Naive thymus-derived CD4-positive, alpha-beta T cell (primary cell): ENCODE measurements at regions not wholly inside any gene's neighbourhood (a gene's known extent, or its start where the extent isn't known, plus 50 kb on each side); places are given as distances from the start of the nearest gene placed in this dataset.
A peak's percentile ranks its signal among the peaks of the same experiment; 100 is the strongest.

ENCODE experiments used
- ATAC-seq: fragments of 150-1000 bp; cut with Tn5 transposase; 2 replicates; pipeline ENCODE4 v1.10.0; 2021; ENCODE audit warnings: mild to moderate bottlenecking, moderate library complexity
- CTCF ChIA-PET: fragments of 350-600 bp; sonication (Branson Sonifier 250); formaldehyde crosslinking; loops from one replicate; lab custom pipeline; 2021; ENCODE audit warnings: antibody characterized with exemption; lab: Charles Lee
- POLR2A ChIA-PET: fragments of 350-600 bp; sonication (Branson Sonifier 250); formaldehyde crosslinking; loops from one replicate; lab custom pipeline; 2021; ENCODE audit warnings: antibody characterized with exemption, inconsistent platforms; lab: Charles Lee
- DNase-seq, 9 donors: peaks; one replicate each; pipeline versions ENCODE4 v3.0.0 to v3.0.0-alpha.2; 2020 to 2022; ENCODE audit warnings: mixed read lengths in 1 of 9
- H3K27ac ChIP-seq: one replicate; pipeline ENCODE4 v1.7.0; 2013; ENCODE audit warnings: mild to moderate bottlenecking, low read depth, low read length, moderate library complexity
- H3K27me3 ChIP-seq, 2 donors: one replicate each; pipeline ENCODE4 v1.7.0; 2013; ENCODE audit warnings: low read length in 2 of 2, mild to moderate bottlenecking in 2 of 2, moderate library complexity in 2 of 2; ENCODE audit not compliant: control insufficient read depth in 2 of 2, insufficient read depth in 2 of 2
- H3K36me3 ChIP-seq, 3 experiments: 1 replicate in 2 of 3; 2 replicates in 1 of 3; pipeline ENCODE4 v1.7.0; 2013; ENCODE audit warnings: low read length in 3 of 3, mild to moderate bottlenecking in 3 of 3, moderate library complexity in 1 of 3; ENCODE audit not compliant: insufficient read depth in 3 of 3, control insufficient read depth in 2 of 3
- H3K4me1 ChIP-seq, 2 donors: one replicate each; pipeline ENCODE4 v1.7.0; 2013; ENCODE audit warnings: low read length in 2 of 2, mild to moderate bottlenecking in 2 of 2, moderate library complexity in 1 of 2; ENCODE audit not compliant: control insufficient read depth in 2 of 2, insufficient read depth in 2 of 2
- H3K4me3 ChIP-seq: 2 replicates; pipeline ENCODE4 v1.7.0; 2013; ENCODE audit warnings: mild to moderate bottlenecking, low read length
- H3K9me3 ChIP-seq, 3 experiments: 1 replicate in 2 of 3; 2 replicates in 1 of 3; pipeline ENCODE4 v1.7.0; 2013; ENCODE audit warnings: low read length in 3 of 3; ENCODE audit not compliant: control insufficient read depth in 2 of 3
- H3K27ac Mint-ChIP-seq, 9 donors: one replicate each; pipeline ENCODE4 v1.8.0; 2020 to 2022; ENCODE audit warnings: mixed read lengths in 9 of 9, mild to moderate bottlenecking in 8 of 9, moderate library complexity in 5 of 9, inconsistent platforms in 2 of 9
- H3K27me3 Mint-ChIP-seq, 5 donors: one replicate each; pipeline ENCODE4 v1.8.0; 2021 to 2022; ENCODE audit warnings: mixed read lengths in 5 of 5, mild to moderate bottlenecking in 1 of 5
- H3K36me3 Mint-ChIP-seq, 5 donors: one replicate each; pipeline ENCODE4 v1.8.0; 2020 to 2022; ENCODE audit warnings: mixed read lengths in 5 of 5, mild to moderate bottlenecking in 3 of 5, inconsistent platforms in 1 of 5
- H3K4me1 Mint-ChIP-seq, 7 donors: one replicate each; pipeline ENCODE4 v1.8.0; 2020 to 2022; ENCODE audit warnings: mixed read lengths in 7 of 7, mild to moderate bottlenecking in 3 of 7, inconsistent platforms in 1 of 7
- H3K4me3 Mint-ChIP-seq, 10 donors: one replicate each; pipeline ENCODE4 v1.8.0; 2020 to 2022; ENCODE audit warnings: mild to moderate bottlenecking in 10 of 10, mixed read lengths in 10 of 10, moderate library complexity in 6 of 10, inconsistent platforms in 2 of 10
- H3K9me3 Mint-ChIP-seq, 11 donors: one replicate each; pipeline ENCODE4 v1.8.0; 2020 to 2022; ENCODE audit warnings: mixed read lengths in 11 of 11, mild to moderate bottlenecking in 4 of 11, inconsistent platforms in 1 of 11, moderate library complexity in 1 of 11
- intact Hi-C, 2 donors: fragments of 100-400 bp; cut with micrococcal nuclease; formaldehyde crosslinking; loops; one replicate each; pipeline ENCODE4 v1.15.1; 2023

- POLR2A ChIA-PET: no interaction called here
- CTCF ChIA-PET: no interaction called here
- Mint-ChIP-seq H3K27ac (no peak overlapping the region), H3K36me3 (no peaks in the 10 kb centered on the region), H3K9me3 (no peaks in the 10 kb centered on the region), H3K4me1 (no peaks in the 10 kb centered on the region), H3K27me3 (no peaks in the 10 kb centered on the region), H3K4me3 (no peak overlapping the region)
- Histone ChIP-seq H3K27me3 (no peaks in the 10 kb centered on the region), H3K9me3 (no peaks in the 10 kb centered on the region), H3K4me1 (no peaks in the 10 kb centered on the region), H3K4me3 (no peak overlapping the region), H3K36me3 (no peaks in the 10 kb centered on the region), H3K27ac (no peak overlapping the region)
- DNase-seq (no peak), ATAC-seq (no peak)
- intact Hi-C loops: loop anchor here in 1 of 2 donors (10.0 kb wide), 1 partner anchor 183 kb away; no protein-coding TSS in a partner anchor
Observed at GRCh38 chr20:24732076-24732475, 217.0 kb upstream of the CST7 start.

- Mint-ChIP-seq H3K27ac (peak overlapping the region in 1 of 9 donors; percentile 51), H3K4me3 (no peak overlapping the region), H3K36me3 (no peaks in the 10 kb centered on the region), H3K9me3 (no peaks in the 10 kb centered on the region), H3K4me1 (no peaks in the 10 kb centered on the region), H3K27me3 (no peaks in the 10 kb centered on the region)
- H3K27me3 ChIP-seq: no peaks in the 10 kb centered on the region
- H3K4me3 ChIP-seq: no peak overlapping the region
- DNase-seq (no peak), ATAC-seq (no peak)
- no peaks in the 10 kb centered on the region for H3K36me3 ChIP-seq
- intact Hi-C loops: loop anchor here in 1 of 2 donors (10.0 kb wide), 1 partner anchor 182 kb away; no protein-coding TSS in a partner anchor
- no peaks in the 10 kb centered on the region for H3K9me3 ChIP-seq
- ChIA-PET CTCF (no interaction called here), POLR2A (no interaction called here)
- no peak overlapping the region for H3K27ac ChIP-seq
- H3K4me1 ChIP-seq: no peaks in the 10 kb centered on the region
Observed at GRCh38 chr20:24732599-24732998, 216.5 kb upstream of the CST7 start.

DNA sequence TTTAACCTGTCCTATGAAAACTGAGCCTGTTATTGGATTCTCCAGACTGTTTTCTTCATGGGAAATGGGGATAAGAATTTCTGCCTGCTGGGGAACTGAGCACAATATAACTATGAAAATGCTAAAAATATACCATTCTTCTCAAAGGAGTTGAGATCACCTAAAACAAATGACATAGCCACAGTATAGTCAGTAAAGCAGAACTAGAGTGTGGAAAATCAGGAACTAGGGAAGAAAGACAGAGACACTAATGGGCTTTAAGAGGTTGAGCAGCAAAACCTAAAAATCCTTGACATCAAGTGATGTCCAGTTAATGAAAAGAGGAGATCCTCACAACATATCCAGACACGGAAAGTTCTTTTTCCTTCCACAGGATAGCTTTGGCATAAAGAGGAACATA lies 215.7 kb upstream of the CST7 start:
- Mint-ChIP-seq H3K27ac (no peak overlapping the region), H3K27me3 (no peaks in the 10 kb centered on the region), H3K4me3 (no peak overlapping the region), H3K9me3 (no peaks in the 10 kb centered on the region), H3K36me3 (no peaks in the 10 kb centered on the region), H3K4me1 (no peaks in the 10 kb centered on the region)
- ATAC-seq (no peak), DNase-seq (no peak)
- Histone ChIP-seq H3K9me3 (no peaks in the 10 kb centered on the region), H3K27me3 (no peaks in the 10 kb centered on the region), H3K36me3 (no peaks in the 10 kb centered on the region), H3K4me3 (no peak overlapping the region), H3K27ac (no peak overlapping the region), H3K4me1 (no peaks in the 10 kb centered on the region)
- ChIA-PET CTCF (no interaction called here), POLR2A (no interaction called here)
- intact Hi-C loops: loop anchor here in 1 of 2 donors (10.0 kb wide), 1 partner anchor 181 kb away; no protein-coding TSS in a partner anchor

- no peaks in the 10 kb centered on the region for H3K9me3 Mint-ChIP-seq
- Histone ChIP-seq H3K4me3 (no peak overlapping the region), H3K9me3 (no peaks in the 10 kb centered on the region), H3K4me1 (no peaks in the 10 kb centered on the region), H3K27ac (no peak overlapping the region), H3K36me3 (no peaks in the 10 kb centered on the region), H3K27me3 (no peaks in the 10 kb centered on the region)
- no peaks in the 10 kb centered on the region for H3K27me3 Mint-ChIP-seq
- CTCF ChIA-PET: no interaction called here
- H3K27ac Mint-ChIP-seq: no peak overlapping the region
- H3K4me1 Mint-ChIP-seq: peaks cover 3 to 6% (median 3%) of the 10 kb centered on the region in 7 donors
- no peak overlapping the region for H3K4me3 Mint-ChIP-seq
- DNase-seq (no peak), ATAC-seq (no peak)
- POLR2A ChIA-PET: no interaction called here
- intact Hi-C loops: loop anchor here in 1 of 2 donors (10.0 kb wide), 1 partner anchor 181 kb away; no protein-coding TSS in a partner anchor
- H3K36me3 Mint-ChIP-seq: no peaks in the 10 kb centered on the region
Observed at GRCh38 chr20:24734139-24734538, 214.9 kb upstream of the CST7 start.

DNA sequence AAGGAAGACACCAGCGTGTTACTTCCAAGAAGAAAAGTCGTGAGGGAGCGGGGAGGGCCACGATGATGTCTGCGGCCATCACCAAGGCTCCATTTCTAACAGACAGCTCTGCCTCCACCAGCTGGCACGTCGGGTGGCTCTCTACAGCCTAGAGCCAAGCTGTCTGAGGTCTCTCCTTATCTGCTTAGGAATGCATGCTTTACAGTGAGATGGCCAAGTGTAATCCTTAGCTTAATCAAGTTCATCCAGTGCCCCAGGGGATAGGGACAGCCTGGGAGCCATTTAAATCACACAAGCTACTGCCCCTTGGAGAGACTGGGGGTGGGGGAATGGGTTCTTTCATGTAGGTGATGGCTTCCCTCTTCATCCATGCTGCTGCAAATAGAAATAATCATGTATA lies 213.8 kb upstream of the CST7 start:
- Mint-ChIP-seq H3K36me3 (no peaks in the 10 kb centered on the region), H3K4me1 (peaks cover 10 to 16% (median 14%) of the 10 kb centered on the region in 7 donors), H3K9me3 (no peaks in the 10 kb centered on the region), H3K4me3 (no peak overlapping the region), H3K27me3 (no peaks in the 10 kb centered on the region), H3K27ac (no peak overlapping the region)
- no peak for DNase-seq
- H3K27ac ChIP-seq: no peak overlapping the region
- intact Hi-C loops: loop anchor here in 1 of 2 donors (10.0 kb wide), 1 partner anchor 180 kb away; no protein-coding TSS in a partner anchor
- H3K9me3 ChIP-seq: no peaks in the 10 kb centered on the region
- ATAC-seq: no peak
- H3K4me1 ChIP-seq: no peaks in the 10 kb centered on the region
- no peak overlapping the region for H3K4me3 ChIP-seq
- H3K27me3 ChIP-seq: no peaks in the 10 kb centered on the region
- POLR2A ChIA-PET: no interaction called here
- no peaks in the 10 kb centered on the region for H3K36me3 ChIP-seq
- CTCF ChIA-PET: no interaction called here

- Histone ChIP-seq H3K27me3 (no peaks in the 10 kb centered on the region), H3K4me1 (no peaks in the 10 kb centered on the region), H3K9me3 (no peaks in the 10 kb centered on the region), H3K36me3 (no peaks in the 10 kb centered on the region), H3K27ac (no peak overlapping the region), H3K4me3 (no peak overlapping the region)
- Mint-ChIP-seq H3K4me3 (no peak overlapping the region), H3K27ac (no peak overlapping the region), H3K4me1 (peaks cover 10 to 22% (median 20%) of the 10 kb centered on the region in 7 donors), H3K9me3 (peaks cover 0 to 2% (median 0%) of the 10 kb centered on the region in 11 donors), H3K36me3 (no peaks in the 10 kb centered on the region), H3K27me3 (no peaks in the 10 kb centered on the region)
- CTCF ChIA-PET: no interaction called here
- POLR2A ChIA-PET: no interaction called here
- DNase-seq: no peak
- ATAC-seq: no peak
- intact Hi-C loops: loop anchor here in 1 of 2 donors (10.0 kb wide), 1 partner anchor 179 kb away; no protein-coding TSS in a partner anchor
Observed at GRCh38 chr20:24736131-24736843, 212.8 kb upstream of the CST7 start.

- H3K36me3 Mint-ChIP-seq: no peaks in the 10 kb centered on the region
- Histone ChIP-seq H3K27ac (no peak overlapping the region), H3K9me3 (no peaks in the 10 kb centered on the region), H3K4me3 (no peak overlapping the region), H3K4me1 (no peaks in the 10 kb centered on the region), H3K36me3 (no peaks in the 10 kb centered on the region), H3K27me3 (no peaks in the 10 kb centered on the region)
- H3K4me3 Mint-ChIP-seq: no peak overlapping the region
- CTCF ChIA-PET: no interaction called here
- DNase-seq (no peak), ATAC-seq (no peak)
- H3K27ac Mint-ChIP-seq: no peak overlapping the region
- peaks cover 0 to 2% (median 0%) of the 10 kb centered on the region in 11 donors for H3K9me3 Mint-ChIP-seq
- intact Hi-C loops: loop anchor here in 1 of 2 donors (10.0 kb wide), 1 partner anchor 178 kb away; no protein-coding TSS in a partner anchor
- H3K27me3 Mint-ChIP-seq: no peaks in the 10 kb centered on the region
- POLR2A ChIA-PET: no interaction called here
- peaks cover 10 to 22% (median 20%) of the 10 kb centered on the region in 7 donors for H3K4me1 Mint-ChIP-seq
Observed at GRCh38 chr20:24736844-24737211, 212.2 kb upstream of the CST7 start.
